ENCODE measurements at regions not wholly inside any gene's neighbourhood (a gene's known extent, or its start where the extent isn't known, plus 50 kb on each side); places are given as distances from the start of the nearest gene placed in this dataset.

GRCh38 chr15:66857694-66858093 is 155.7 kb downstream of the SMAD6 start:
- TF ChIP-seq, protein P1, sequence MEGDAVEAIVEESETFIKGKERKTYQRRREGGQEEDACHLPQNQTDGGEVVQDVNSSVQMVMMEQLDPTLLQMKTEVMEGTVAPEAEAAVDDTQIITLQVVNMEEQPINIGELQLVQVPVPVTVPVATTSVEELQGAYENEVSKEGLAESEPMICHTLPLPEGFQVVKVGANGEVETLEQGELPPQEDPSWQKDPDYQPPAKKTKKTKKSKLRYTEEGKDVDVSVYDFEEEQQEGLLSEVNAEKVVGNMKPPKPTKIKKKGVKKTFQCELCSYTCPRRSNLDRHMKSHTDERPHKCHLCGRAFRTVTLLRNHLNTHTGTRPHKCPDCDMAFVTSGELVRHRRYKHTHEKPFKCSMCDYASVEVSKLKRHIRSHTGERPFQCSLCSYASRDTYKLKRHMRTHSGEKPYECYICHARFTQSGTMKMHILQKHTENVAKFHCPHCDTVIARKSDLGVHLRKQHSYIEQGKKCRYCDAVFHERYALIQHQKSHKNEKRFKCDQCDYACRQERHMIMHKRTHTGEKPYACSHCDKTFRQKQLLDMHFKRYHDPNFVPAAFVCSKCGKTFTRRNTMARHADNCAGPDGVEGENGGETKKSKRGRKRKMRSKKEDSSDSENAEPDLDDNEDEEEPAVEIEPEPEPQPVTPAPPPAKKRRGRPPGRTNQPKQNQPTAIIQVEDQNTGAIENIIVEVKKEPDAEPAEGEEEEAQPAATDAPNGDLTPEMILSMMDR (conservative IDR thresholded peaks at IDR 0.05): no peak
- TF ChIP-seq ZFX (IDR thresholded peaks at IDR 0.05): no peak
